Sigmoid colon (tissue), 6 donors: ENCODE measurements at regions not wholly inside any gene's neighbourhood (a gene's known extent, or its start where the extent isn't known, plus 50 kb on each side); places are given as distances from the start of the nearest gene placed in this dataset.
"Not testable (repeated sequence)": the region's sequence is repeated elsewhere in the genome, so short reads cannot be mapped to it uniquely, and the experiment has no call there.

Source experiments
- DNase-seq: peaks from one replicate; pipeline ENCODE4 v3.0.0-alpha.2; 2019
- H3K27ac ChIP-seq, 4 donors: fragments of 200-600 bp; sonication (generic); one replicate each; pipeline ENCODE4 v1.5.1; 2016 to 2019; ENCODE audit warnings: mild to moderate bottlenecking in 1 of 4
- H3K27me3 ChIP-seq, 3 donors: fragments of 200-600 bp; sonication (generic); one replicate each; pipeline ENCODE4 v1.5.1; 2019; ENCODE audit warnings: mild to moderate bottlenecking in 1 of 3
- H3K36me3 ChIP-seq, 4 donors: fragments of 200-600 bp; sonication (generic); one replicate each; pipeline ENCODE4 v1.5.1; 2016 to 2019
- H3K4me1 ChIP-seq, 4 donors: fragments of 200-600 bp; sonication (generic); one replicate each; pipeline ENCODE4 v1.5.1; 2017 to 2019
- H3K4me3 ChIP-seq, 4 donors: fragments of 200-600 bp; sonication (generic); one replicate each; pipeline ENCODE4 v1.5.1; 2017 to 2019; ENCODE audit warnings: mild to moderate bottlenecking in 2 of 4, moderate library complexity in 1 of 4
- H3K9me3 ChIP-seq, 4 donors: fragments of 200-600 bp in 3 of 4; sonication (generic) in 3 of 4; one replicate each; pipeline versions ENCODE4 v1.5.1 to v1.6.1; 2013 to 2019
- EP300 ChIP-seq, 4 donors: sonication (generic); formaldehyde crosslinking; IDR thresholded peaks; one replicate each; pipeline ENCODE4 v1.6.1; 2017; ENCODE audit warnings: antibody characterized with exemption in 4 of 4
- POLR2A ChIP-seq, 2 donors: fragments of 450-650 bp; IDR thresholded peaks; one replicate each; pipeline ENCODE4 v1.6.1; 2016; ENCODE audit warnings: antibody characterized with exemption in 2 of 2, mild to moderate bottlenecking in 2 of 2, moderate library complexity in 2 of 2
- POLR2AphosphoS5 ChIP-seq, 4 donors: sonication (generic); formaldehyde crosslinking; IDR thresholded peaks; one replicate each; pipeline ENCODE4 v1.6.1; 2017; ENCODE audit warnings: antibody characterized with exemption in 4 of 4
- WGBS, 2 donors: extraction: QIAGEN DNeasy Blood & Tissue Kit; methylation state at CpG; one replicate each; pipeline ENCODE4 v1.1.7; 2013; 5-methylcytosine and 5-hydroxymethylcytosine counted together
- intact Hi-C: fragments of 100-400 bp; cut with DNase I; formaldehyde crosslinking; loops from one replicate; pipeline ENCODE4 v1.15.1; 2023
- small RNA-seq, 3 donors: library from RNA; depleted of rRNA; stranded (forward); fragments of <200 nt; gene quantifications; one replicate each; pipeline ENCODE3, GENCODE V24; 2016
- TF ChIP-seq, protein P1 (sequence below), 4 experiments: fragments of 450-650 bp in 3 of 4; fragments of 200-600 bp in 1 of 4; IDR thresholded peaks; one replicate each; pipeline ENCODE4 v1.5.1; 2016 to 2019; ENCODE audit warnings: antibody characterized with exemption in 4 of 4, mild to moderate bottlenecking in 3 of 4, moderate library complexity in 2 of 4
- donor health status: healthy with polysubstance abuse.
- donor health status: healthy.

- 88 to 96% methylated on average over 1 of the region's 1 CpG for WGBS, 2 donors
- no peaks in the 10 kb centered on the region for H3K27me3 ChIP-seq
- intact Hi-C loops: no loop called here
- no peak overlapping the region for H3K27ac ChIP-seq
- DNase-seq: no peak
- TF ChIP-seq, protein P1, sequence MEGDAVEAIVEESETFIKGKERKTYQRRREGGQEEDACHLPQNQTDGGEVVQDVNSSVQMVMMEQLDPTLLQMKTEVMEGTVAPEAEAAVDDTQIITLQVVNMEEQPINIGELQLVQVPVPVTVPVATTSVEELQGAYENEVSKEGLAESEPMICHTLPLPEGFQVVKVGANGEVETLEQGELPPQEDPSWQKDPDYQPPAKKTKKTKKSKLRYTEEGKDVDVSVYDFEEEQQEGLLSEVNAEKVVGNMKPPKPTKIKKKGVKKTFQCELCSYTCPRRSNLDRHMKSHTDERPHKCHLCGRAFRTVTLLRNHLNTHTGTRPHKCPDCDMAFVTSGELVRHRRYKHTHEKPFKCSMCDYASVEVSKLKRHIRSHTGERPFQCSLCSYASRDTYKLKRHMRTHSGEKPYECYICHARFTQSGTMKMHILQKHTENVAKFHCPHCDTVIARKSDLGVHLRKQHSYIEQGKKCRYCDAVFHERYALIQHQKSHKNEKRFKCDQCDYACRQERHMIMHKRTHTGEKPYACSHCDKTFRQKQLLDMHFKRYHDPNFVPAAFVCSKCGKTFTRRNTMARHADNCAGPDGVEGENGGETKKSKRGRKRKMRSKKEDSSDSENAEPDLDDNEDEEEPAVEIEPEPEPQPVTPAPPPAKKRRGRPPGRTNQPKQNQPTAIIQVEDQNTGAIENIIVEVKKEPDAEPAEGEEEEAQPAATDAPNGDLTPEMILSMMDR (IDR thresholded peaks at IDR 0.05): no peak
- TF ChIP-seq POLR2A (IDR thresholded peaks at IDR 0.05): no peak
- no peak for TF ChIP-seq POLR2AphosphoS5 (IDR thresholded peaks at IDR 0.05)
- TF ChIP-seq EP300 (IDR thresholded peaks at IDR 0.05): no peak
- H3K4me3 ChIP-seq: no peak overlapping the region
- H3K4me1 ChIP-seq: no peaks in the 10 kb centered on the region
- no peaks in the 10 kb centered on the region for H3K36me3 ChIP-seq
- H3K9me3 ChIP-seq: peaks cover 0 to 3% (median 0%) of the 10 kb centered on the region in 4 donors
Observed at GRCh38 chr4:150021483-150021882, 56.8 kb upstream of the DCLK2 start.

GRCh38 chr4:150023489-150023888, 54.8 kb upstream of the DCLK2 start:
- Histone ChIP-seq H3K27me3 (no peaks in the 10 kb centered on the region), H3K9me3 (peaks cover 0 to 9% (median 0%) of the 10 kb centered on the region in 4 donors), H3K27ac (no peak overlapping the region), H3K36me3 (no peaks in the 10 kb centered on the region), H3K4me1 (no peaks in the 10 kb centered on the region), H3K4me3 (no peak overlapping the region)
- TF ChIP-seq EP300 (IDR thresholded peaks at IDR 0.05): no peak
- no peak for TF ChIP-seq POLR2A (IDR thresholded peaks at IDR 0.05)
- TF ChIP-seq POLR2AphosphoS5 (IDR thresholded peaks at IDR 0.05): no peak
- TF ChIP-seq, protein P1 (IDR thresholded peaks at IDR 0.05): no peak
- intact Hi-C loops: no loop called here
- DNase-seq: no peak
- 89 to 91% methylated on average over 2 of the region's 2 CpGs for WGBS, 2 donors

- H3K27ac ChIP-seq, H3K4me1 ChIP-seq, intact Hi-C loops, H3K27me3 ChIP-seq, H3K9me3 ChIP-seq, H3K36me3 ChIP-seq, DNase-seq, H3K4me3 ChIP-seq: not testable (repeated sequence)
Observed at GRCh38 chr4:150026987-150027386, 51.3 kb upstream of the DCLK2 start.

Small RNA genes lying in the stretch of these regions (small RNA-seq; reads per million reads assigned to genes)
- gene RNA5SP167 (0 reads per million in 3 donors), gene RNU6-1230P (0 reads per million in 3 donors)
